ENCODE measurements at regions not wholly inside any gene's neighbourhood (a gene's known extent, or its start where the extent isn't known, plus 50 kb on each side); places are given as distances from the start of the nearest gene placed in this dataset.
A peak's percentile ranks its signal among the peaks of the same experiment; 100 is the strongest.
"Not testable (repeated sequence)": the region's sequence is repeated elsewhere in the genome, so short reads cannot be mapped to it uniquely, and the experiment has no call there.

GRCh38 chr3:104359546-104359945, 1007.2 kb upstream of the ALCAM start:
- 78 to 81% methylated on average over 4 of the region's 4 CpGs for WGBS, 2 donors
- Histone ChIP-seq H3K4me3 (no peak overlapping the region), H3K9me3 (no peaks in the 10 kb centered on the region), H3K27me3 (no peaks in the 10 kb centered on the region), H3K27ac (peak overlapping the region in 2 of 4 donors; percentile 39 to 55), H3K36me3 (no peaks in the 10 kb centered on the region), H3K4me1 (peaks cover 0 to 14% (median 0%) of the 10 kb centered on the region in 4 donors)
- intact Hi-C loops (cut with DNase I), result no loop called here
- TF ChIP-seq CTCF (IDR thresholded peaks at IDR 0.05) (no peak), POLR2AphosphoS5 (IDR thresholded peaks at IDR 0.05) (no peak), POLR2A (IDR thresholded peaks at IDR 0.05) (no peak), EP300 (IDR thresholded peaks at IDR 0.05) (no peak)
- DNase-seq, result no peak

- Histone ChIP-seq H3K36me3 (no peaks in the 10 kb centered on the region), H3K4me1 (peaks cover 0 to 14% (median 0%) of the 10 kb centered on the region in 4 donors), H3K27me3 (no peaks in the 10 kb centered on the region), H3K27ac (peak overlapping the region in 2 of 4 donors; percentile 39 to 55), H3K4me3 (no peak overlapping the region), H3K9me3 (no peaks in the 10 kb centered on the region)
- DNase-seq, result no peak
- no peak for TF ChIP-seq CTCF (IDR thresholded peaks at IDR 0.05)
- no peak for TF ChIP-seq EP300 (IDR thresholded peaks at IDR 0.05)
- intact Hi-C loops (cut with DNase I), result no loop called here
Measured at GRCh38 chr3:104360038-104360437, 1006.7 kb upstream of the ALCAM start.

- H3K4me1 ChIP-seq, result peaks cover 0 to 17% (median 0%) of the 10 kb centered on the region in 4 donors
- H3K4me3 ChIP-seq; H3K27ac ChIP-seq; H3K9me3 ChIP-seq; H3K36me3 ChIP-seq; H3K27me3 ChIP-seq; DNase-seq; intact Hi-C loops (cut with DNase I): not testable (repeated sequence)
- WGBS, 2 donors, result 96% methylated on average over 8 of the region's 8 CpGs
Measured at GRCh38 chr3:104361748-104362147, 1005.0 kb upstream of the ALCAM start.

- Histone ChIP-seq H3K9me3 (no peaks in the 10 kb centered on the region), H3K27ac (no peak overlapping the region), H3K4me3 (no peak overlapping the region), H3K4me1 (peaks cover 0 to 23% (median 5%) of the 10 kb centered on the region in 4 donors), H3K27me3 (no peaks in the 10 kb centered on the region), H3K36me3 (no peaks in the 10 kb centered on the region)
- TF ChIP-seq POLR2AphosphoS5 (IDR thresholded peaks at IDR 0.05) (no peak), EP300 (IDR thresholded peaks at IDR 0.05) (no peak), CTCF (IDR thresholded peaks at IDR 0.05) (no peak), POLR2A (IDR thresholded peaks at IDR 0.05) (no peak)
- 81 to 88% methylated on average over 6 of the region's 6 CpGs for WGBS, 2 donors
- intact Hi-C loops (cut with DNase I), result no loop called here
- DNase-seq, result no peak
Measured at GRCh38 chr3:104362319-104362718, 1004.4 kb upstream of the ALCAM start.

GRCh38 chr3:104367000-104367399, 999.7 kb upstream of the ALCAM start:
- no peaks in the 10 kb centered on the region for H3K27me3 ChIP-seq
- intact Hi-C loops (cut with DNase I), result no loop called here
- no peak overlapping the region for H3K4me3 ChIP-seq
- WGBS, 2 donors, result 56 to 58% methylated on average over 3 of the region's 3 CpGs
- peak overlapping the region in 1 of 4 donors; percentile 29 for H3K27ac ChIP-seq
- peaks cover 0 to 29% (median 6%) of the 10 kb centered on the region in 4 donors for H3K4me1 ChIP-seq
- no peak for DNase-seq
- no peaks in the 10 kb centered on the region for H3K36me3 ChIP-seq
- H3K9me3 ChIP-seq, result no peaks in the 10 kb centered on the region
- TF ChIP-seq EP300 (IDR thresholded peaks at IDR 0.05), result peak in 1 of 4 donors; percentile 41
- peak in 3 of 4 donors; percentile 58 to 88 (median 82) for TF ChIP-seq POLR2AphosphoS5 (IDR thresholded peaks at IDR 0.05)
- no peak for TF ChIP-seq POLR2A (IDR thresholded peaks at IDR 0.05)
- TF ChIP-seq CTCF (IDR thresholded peaks at IDR 0.05), result no peak

All from sigmoid colon (tissue), 6 donors.